ENCODE measurements at regions not wholly inside any gene's neighbourhood (a gene's known extent, or its start where the extent isn't known, plus 50 kb on each side); places are given as distances from the start of the nearest gene placed in this dataset.

DNA sequence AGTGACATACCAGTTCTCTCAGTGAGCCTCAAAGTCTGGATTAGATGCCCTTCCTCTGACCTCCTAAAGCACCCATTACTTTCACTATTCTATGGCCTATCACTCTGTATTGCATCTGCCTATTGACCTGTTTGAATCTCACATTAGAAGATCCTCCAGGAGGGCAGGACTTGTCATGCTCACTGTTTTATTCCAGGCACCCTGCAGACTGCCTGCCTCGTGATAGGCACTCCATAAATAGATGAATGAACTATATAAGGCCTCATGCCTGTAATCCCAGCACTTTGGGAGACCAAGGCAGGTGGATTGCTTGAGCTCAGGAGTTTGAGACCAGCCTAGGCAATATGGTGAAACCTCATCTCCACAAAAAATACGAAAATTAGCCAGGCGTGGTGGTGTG, 160.1 kb upstream of the CADM1 start:
- TF ChIP-seq POLR2A (IDR thresholded peaks at IDR 0.05) (no peak), POLR2AphosphoS5 (IDR thresholded peaks at IDR 0.05) (no peak), EP300 (IDR thresholded peaks at IDR 0.05) (no peak)
- TF ChIP-seq, protein P1, sequence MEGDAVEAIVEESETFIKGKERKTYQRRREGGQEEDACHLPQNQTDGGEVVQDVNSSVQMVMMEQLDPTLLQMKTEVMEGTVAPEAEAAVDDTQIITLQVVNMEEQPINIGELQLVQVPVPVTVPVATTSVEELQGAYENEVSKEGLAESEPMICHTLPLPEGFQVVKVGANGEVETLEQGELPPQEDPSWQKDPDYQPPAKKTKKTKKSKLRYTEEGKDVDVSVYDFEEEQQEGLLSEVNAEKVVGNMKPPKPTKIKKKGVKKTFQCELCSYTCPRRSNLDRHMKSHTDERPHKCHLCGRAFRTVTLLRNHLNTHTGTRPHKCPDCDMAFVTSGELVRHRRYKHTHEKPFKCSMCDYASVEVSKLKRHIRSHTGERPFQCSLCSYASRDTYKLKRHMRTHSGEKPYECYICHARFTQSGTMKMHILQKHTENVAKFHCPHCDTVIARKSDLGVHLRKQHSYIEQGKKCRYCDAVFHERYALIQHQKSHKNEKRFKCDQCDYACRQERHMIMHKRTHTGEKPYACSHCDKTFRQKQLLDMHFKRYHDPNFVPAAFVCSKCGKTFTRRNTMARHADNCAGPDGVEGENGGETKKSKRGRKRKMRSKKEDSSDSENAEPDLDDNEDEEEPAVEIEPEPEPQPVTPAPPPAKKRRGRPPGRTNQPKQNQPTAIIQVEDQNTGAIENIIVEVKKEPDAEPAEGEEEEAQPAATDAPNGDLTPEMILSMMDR (IDR thresholded peaks at IDR 0.05) = no peak

Data from suprapubic skin (tissue), 4 donors.